ENCODE measurements at regions not wholly inside any gene's neighbourhood (a gene's known extent, or its start where the extent isn't known, plus 50 kb on each side); places are given as distances from the start of the nearest gene placed in this dataset.

- H3K79me2 ChIP-seq (ENCODE audit: control insufficient read depth, insufficient read depth, low read length), result no peaks in the 10 kb centered on the region
- H2AFZ ChIP-seq (ENCODE audit: control insufficient read depth, low read length), result no peak overlapping the region
- H4K20me1 ChIP-seq (ENCODE audit: control insufficient read depth, extremely low read depth, insufficient read depth, low read length), result no peaks in the 10 kb centered on the region
- no peak overlapping the region for H3K4me3 ChIP-seq (ENCODE audit: control insufficient read depth in 2 of 3, extremely low read depth in 1 of 3, insufficient read depth in 2 of 3, low read depth in 1 of 3, low read length in 3 of 3)
- DNase-seq (ENCODE audit: low read depth, low spot score) (no peak), FAIRE-seq (no peak)
- H3K9me1 ChIP-seq (ENCODE audit: control insufficient read depth, extremely low read depth, insufficient read depth, low read length), result no peaks in the 10 kb centered on the region
- dilution Hi-C loops (cut with MboI; ENCODE audit: extremely low pct_ligation_motif_present, low sequenced_read_pairs), result no loop called here
- no peak overlapping the region for H3K27ac ChIP-seq (ENCODE audit: control insufficient read depth, insufficient read depth, low read length)
- no peaks in the 10 kb centered on the region for H3K36me3 ChIP-seq (ENCODE audit: control insufficient read depth in 2 of 2, extremely low read depth in 1 of 2, insufficient read depth in 2 of 2, low read length in 2 of 2)
- no peak overlapping the region for H3K9ac ChIP-seq (ENCODE audit: control insufficient read depth, extremely low read depth, insufficient read depth, low read length)
- H3K4me1 ChIP-seq (ENCODE audit: control insufficient read depth, extremely low read depth, insufficient read depth, low read length), result no peaks in the 10 kb centered on the region
- no peaks in the 10 kb centered on the region for H3K27me3 ChIP-seq (ENCODE audit: control insufficient read depth, extremely low read depth, insufficient read depth, low read length)
- H3K4me2 ChIP-seq (ENCODE audit: control insufficient read depth, extremely low read depth, insufficient read depth, low read depth, low read length), result no peak overlapping the region
- TF ChIP-seq CTCF (optimal IDR thresholded peaks at IDR 0.05 in 1 of 3, IDR thresholded peaks at IDR 0.05 in 1 of 3, conservative IDR thresholded peaks at IDR 0.05 in 1 of 3; ENCODE audit: extremely low read depth in 1 of 3, insufficient read depth in 2 of 3, low read length in 3 of 3) (no peak), EZH2 (IDR thresholded peaks at IDR 0.05; ENCODE audit: low read length) (no peak)
- no peaks in the 10 kb centered on the region for H3K9me3 ChIP-seq (ENCODE audit: control insufficient read depth, low read depth, low read length)
Measured at GRCh38 chr5:152625696-152626095, 220.6 kb upstream of the NMUR2 start.

- Histone ChIP-seq H2AFZ (ENCODE audit: control insufficient read depth, low read length) (no peak overlapping the region), H3K4me2 (ENCODE audit: control insufficient read depth, extremely low read depth, insufficient read depth, low read depth, low read length) (no peak overlapping the region), H4K20me1 (ENCODE audit: control insufficient read depth, extremely low read depth, insufficient read depth, low read length) (no peaks in the 10 kb centered on the region), H3K9ac (ENCODE audit: control insufficient read depth, extremely low read depth, insufficient read depth, low read length) (no peak overlapping the region), H3K4me3 (ENCODE audit: control insufficient read depth in 2 of 3, extremely low read depth in 1 of 3, insufficient read depth in 2 of 3, low read depth in 1 of 3, low read length in 3 of 3) (no peak overlapping the region), H3K79me2 (ENCODE audit: control insufficient read depth, insufficient read depth, low read length) (no peaks in the 10 kb centered on the region), H3K4me1 (ENCODE audit: control insufficient read depth, extremely low read depth, insufficient read depth, low read length) (no peaks in the 10 kb centered on the region), H3K9me3 (ENCODE audit: control insufficient read depth, low read depth, low read length) (no peaks in the 10 kb centered on the region), H3K27me3 (ENCODE audit: control insufficient read depth, extremely low read depth, insufficient read depth, low read length) (no peaks in the 10 kb centered on the region), H3K9me1 (ENCODE audit: control insufficient read depth, extremely low read depth, insufficient read depth, low read length) (no peaks in the 10 kb centered on the region), H3K36me3 (ENCODE audit: control insufficient read depth in 2 of 2, extremely low read depth in 1 of 2, insufficient read depth in 2 of 2, low read length in 2 of 2) (no peaks in the 10 kb centered on the region), H3K27ac (ENCODE audit: control insufficient read depth, insufficient read depth, low read length) (no peak overlapping the region)
- TF ChIP-seq CTCF (optimal IDR thresholded peaks at IDR 0.05 in 1 of 3, IDR thresholded peaks at IDR 0.05 in 1 of 3, conservative IDR thresholded peaks at IDR 0.05 in 1 of 3; ENCODE audit: extremely low read depth in 1 of 3, insufficient read depth in 2 of 3, low read length in 3 of 3) (no peak), EZH2 (IDR thresholded peaks at IDR 0.05; ENCODE audit: low read length) (no peak)
- dilution Hi-C loops (cut with MboI; ENCODE audit: extremely low pct_ligation_motif_present, low sequenced_read_pairs), result no loop called here
- FAIRE-seq (no peak), DNase-seq (ENCODE audit: low read depth, low spot score) (no peak)
Measured at GRCh38 chr5:152631221-152631620, 226.1 kb upstream of the NMUR2 start.
